A549 (cell line): ENCODE measurements at regions not wholly inside any gene's neighbourhood (a gene's known extent, or its start where the extent isn't known, plus 50 kb on each side); places are given as distances from the start of the nearest gene placed in this dataset.

Source experiments
- BHLHE40 ChIP-seq: IDR thresholded peaks from 2 replicates; pipeline ENCODE4 v1.6.1; 2012; ENCODE audit warnings: low read depth, low read length, inconsistent platforms
- CHD2 ChIP-seq: fragments of 150-350 bp; IDR thresholded peaks from 2 replicates; pipeline ENCODE4 v1.6.1; 2014; ENCODE audit warnings: low read length; ENCODE audit not compliant: partially characterized antibody
- CTCF ChIP-seq: fragments of >200 bp; sonication (Bioruptor Twin); formaldehyde crosslinking; IDR thresholded peaks from 3 replicates; pipeline ENCODE4 v1.5.1; 2016
- FOXS1 ChIP-seq: fragments of 250-450 bp; sonication (Bioruptor Pico); IDR thresholded peaks from 2 replicates; pipeline ENCODE4 v1.5.0; 2020; ENCODE audit warnings: mild to moderate bottlenecking, moderate library complexity
- HDAC2 ChIP-seq: fragments of 200-600 bp; sonication (generic); IDR thresholded peaks from 2 replicates; pipeline ENCODE4 v1.6.1; 2016
- JUN ChIP-seq, 2 experiments: fragments of >200 bp; sonication (Bioruptor Twin); formaldehyde crosslinking; IDR thresholded peaks; 2 replicates in 1 of 2; 3 replicates in 1 of 2; pipeline ENCODE4 v1.6.1; 2016 to 2017
- MAZ ChIP-seq: fragments of 150-350 bp; IDR thresholded peaks from 2 replicates; pipeline ENCODE4 v1.6.1; 2014; ENCODE audit warnings: antibody characterized with exemption, low read depth, low read length, borderline replicate concordance
- POLR2A ChIP-seq: IDR thresholded peaks from 2 replicates; pipeline ENCODE4 v1.6.1; 2012; ENCODE audit warnings: mild to moderate bottlenecking, low read length
- RCOR1 ChIP-seq: fragments of 150-350 bp; IDR thresholded peaks from 2 replicates; pipeline ENCODE4 v1.6.1; 2014; ENCODE audit warnings: antibody characterized with exemption, low read length, low read depth
- REST ChIP-seq: fragments of 200-600 bp; sonication (generic); IDR thresholded peaks from 2 replicates; pipeline ENCODE4 v1.6.1; 2016; ENCODE audit warnings: antibody characterized with exemption, mild to moderate bottlenecking, moderate library complexity
- ZFP36 ChIP-seq: fragments of 450-650 bp; IDR thresholded peaks from 2 replicates; pipeline ENCODE4 v1.6.1; 2014; ENCODE audit warnings: borderline replicate concordance; ENCODE audit not compliant: partially characterized antibody

- no peak for TF ChIP-seq CTCF
- TF ChIP-seq ZFP36: no peak
- no peak for TF ChIP-seq FOXS1 (CRISPR knock-in tag)
- no peak for TF ChIP-seq HDAC2
- no peak for TF ChIP-seq POLR2A
- no peak for TF ChIP-seq RCOR1
- no peak for TF ChIP-seq JUN (IDR thresholded peaks at IDR 0.05)
- TF ChIP-seq MAZ: no peak
- no peak for TF ChIP-seq BHLHE40
- no peak for TF ChIP-seq REST
- no peak for TF ChIP-seq CHD2
Observed at GRCh38 chr13:104693126-104693525, 1626.9 kb upstream of the SLC10A2 start.
